OCI-LY3 (cell line): ENCODE measurements at regions not wholly inside any gene's neighbourhood (a gene's known extent, or its start where the extent isn't known, plus 50 kb on each side); places are given as distances from the start of the nearest gene placed in this dataset.

Experiments used
- H2AFZ ChIP-seq: fragments of 200-600, 300-600 bp; shearing (Covaris generic); 2 replicates; pipeline ENCODE4 v1.6.0; 2014; ENCODE audit warnings: antibody characterized with exemption, low read depth, low read length
- H3K27ac ChIP-seq: fragments of 200-600, 300-600 bp; sonication (generic); 2 replicates; pipeline ENCODE4 v1.5.1; 2014; ENCODE audit warnings: mild to moderate bottlenecking, low read length, moderate library complexity, mixed read lengths
- H3K27me3 ChIP-seq: fragments of 200-600, 300-600 bp; sonication (generic); 2 replicates; pipeline ENCODE4 v1.6.1; 2014; ENCODE audit warnings: low read depth, low read length, mixed read lengths
- H3K36me3 ChIP-seq: fragments of 200-600, 300-600 bp; sonication (generic); replicated peaks from 2 replicates; pipeline ENCODE3; 2014; ENCODE audit warnings: low read depth, low read length, mixed read lengths
- H3K4me1 ChIP-seq: fragments of 300-600, 200-600 bp; sonication (generic); 2 replicates; pipeline ENCODE4 v1.6.1; 2014; ENCODE audit warnings: low read length, mixed read lengths
- H3K4me2 ChIP-seq: fragments of 200-600, 300-600 bp; sonication (generic); 2 replicates; pipeline ENCODE4 v1.6.1; 2014; ENCODE audit warnings: low read length, mixed read lengths
- H3K4me3 ChIP-seq: fragments of 300-600, 200-600 bp; sonication (generic); 2 replicates; pipeline ENCODE4 v1.5.1; 2014; ENCODE audit warnings: antibody characterized with exemption, mild to moderate bottlenecking, low read length, moderate library complexity
- H3K79me2 ChIP-seq: fragments of 300-600, 200-600 bp; shearing (Covaris generic); 2 replicates; pipeline ENCODE4 v1.6.1; 2014; ENCODE audit warnings: mild to moderate bottlenecking, low read length, mixed read lengths
- H3K9ac ChIP-seq: fragments of 300-600, 200-600 bp; shearing (Covaris generic); 2 replicates; pipeline ENCODE4 v1.6.0; 2014; ENCODE audit warnings: mild to moderate bottlenecking, low read length, moderate library complexity
- H3K9me3 ChIP-seq: fragments of 200-600, 300-600 bp; shearing (Covaris generic); 2 replicates; pipeline ENCODE4 v1.6.1; 2014; ENCODE audit warnings: low read length, mixed read lengths; ENCODE audit not compliant: insufficient read depth
- H4K20me1 ChIP-seq: fragments of 200-600, 300-600 bp; sonication (generic); 2 replicates; pipeline ENCODE4 v1.6.1; 2016; ENCODE audit warnings: low read length, mixed read lengths; ENCODE audit not compliant: insufficient read depth
- CTCF ChIP-seq: fragments of 200-600, 300-600 bp; sonication (generic); IDR thresholded peaks from 2 replicates; pipeline ENCODE4 v1.5.1; 2014; ENCODE audit warnings: antibody characterized with exemption, low read length, low read depth
- EZH2phosphoT487 ChIP-seq: fragments of 200-600 bp; shearing (Covaris generic); IDR thresholded peaks from 2 replicates; pipeline ENCODE4 v1.6.1; 2018; ENCODE audit warnings: antibody characterized with exemption, mixed run types, low read depth

- Histone ChIP-seq H3K79me2 (no peaks in the 10 kb centered on the region), H3K9ac (no peak overlapping the region), H4K20me1 (no peaks in the 10 kb centered on the region), H3K27ac (no peak overlapping the region), H3K36me3 (no peaks in the 10 kb centered on the region), H3K27me3 (peaks cover 9% of the 10 kb centered on the region), H2AFZ (no peak overlapping the region), H3K9me3 (no peaks in the 10 kb centered on the region), H3K4me1 (no peaks in the 10 kb centered on the region), H3K4me2 (no peak overlapping the region), H3K4me3 (no peak overlapping the region)
- TF ChIP-seq EZH2phosphoT487: no peak
Observed at GRCh38 chr9:73029346-73029745, 76.5 kb upstream of the ALDH1A1 start.

- Histone ChIP-seq H3K27ac (no peak overlapping the region), H3K36me3 (no peaks in the 10 kb centered on the region), H3K4me1 (no peaks in the 10 kb centered on the region), H3K4me3 (no peak overlapping the region), H3K9me3 (no peaks in the 10 kb centered on the region), H3K27me3 (peaks cover 8% of the 10 kb centered on the region; the same call in 1 of the 2 replicates), H3K9ac (no peak overlapping the region), H3K79me2 (no peaks in the 10 kb centered on the region), H2AFZ (no peak overlapping the region), H4K20me1 (no peaks in the 10 kb centered on the region), H3K4me2 (no peak overlapping the region)
- TF ChIP-seq EZH2phosphoT487 (no peak), CTCF (no peak)
Observed at GRCh38 chr9:73026375-73026774, 73.5 kb upstream of the ALDH1A1 start.

GRCh38 chr9:73024601-73025034 lies 71.8 kb upstream of the ALDH1A1 start:
- no peak overlapping the region for H3K27ac ChIP-seq
- no peak overlapping the region for H3K4me3 ChIP-seq
- no peaks in the 10 kb centered on the region for H3K36me3 ChIP-seq
- no peaks in the 10 kb centered on the region for H3K4me1 ChIP-seq
- TF ChIP-seq CTCF (no peak), EZH2phosphoT487 (no peak)
- no peaks in the 10 kb centered on the region for H3K9me3 ChIP-seq
- no peaks in the 10 kb centered on the region for H3K79me2 ChIP-seq
- no peak overlapping the region for H3K9ac ChIP-seq
- no peak overlapping the region for H3K4me2 ChIP-seq
- no peak overlapping the region for H2AFZ ChIP-seq
- H3K27me3 ChIP-seq: peaks cover 12% of the 10 kb centered on the region; the same call in 1 of the 2 replicates
- H4K20me1 ChIP-seq: no peaks in the 10 kb centered on the region

- H4K20me1 ChIP-seq: no peaks in the 10 kb centered on the region
- H3K4me1 ChIP-seq: no peaks in the 10 kb centered on the region
- H2AFZ ChIP-seq: peak overlapping the region; percentile 36; the same call in 1 of the 2 replicates
- no peak overlapping the region for H3K27ac ChIP-seq
- no peak for TF ChIP-seq EZH2phosphoT487
- peak; percentile 89 for TF ChIP-seq CTCF
- no peaks in the 10 kb centered on the region for H3K36me3 ChIP-seq
- no peak overlapping the region for H3K9ac ChIP-seq
- H3K27me3 ChIP-seq: peaks cover 6% of the 10 kb centered on the region; the same call in 1 of the 2 replicates
- H3K4me2 ChIP-seq: peak overlapping the region; percentile 30
- no peak overlapping the region for H3K4me3 ChIP-seq
- H3K79me2 ChIP-seq: no peaks in the 10 kb centered on the region
- no peaks in the 10 kb centered on the region for H3K9me3 ChIP-seq
Observed at GRCh38 chr9:73023025-73023541, 70.2 kb upstream of the ALDH1A1 start.
